Ishikawa (cell line): ENCODE measurements at regions not wholly inside any gene's neighbourhood (a gene's known extent, or its start where the extent isn't known, plus 50 kb on each side); places are given as distances from the start of the nearest gene placed in this dataset.

ENCODE experiments used
- CEBPB ChIP-seq: IDR thresholded peaks from 2 replicates; pipeline ENCODE4 v1.6.1; 2012
- CREB1 ChIP-seq: IDR thresholded peaks from 2 replicates; pipeline ENCODE4 v1.6.1; 2012; ENCODE audit warnings: low read depth
- EGR1 ChIP-seq: IDR thresholded peaks from 2 replicates; pipeline ENCODE4 v1.6.1; 2012
- EP300 ChIP-seq: IDR thresholded peaks from 2 replicates; pipeline ENCODE4 v1.6.1; 2012; ENCODE audit warnings: borderline replicate concordance
- FOXM1 ChIP-seq: IDR thresholded peaks from 2 replicates; pipeline ENCODE4 v1.6.1; 2012; ENCODE audit warnings: low read depth, borderline replicate concordance
- MAX ChIP-seq: IDR thresholded peaks from 2 replicates; pipeline ENCODE4 v1.6.1; 2012
- RAD21 ChIP-seq: IDR thresholded peaks from 2 replicates; pipeline ENCODE4 v1.6.1; 2012; ENCODE audit warnings: low read depth
- TAF1 ChIP-seq: IDR thresholded peaks from 2 replicates; pipeline ENCODE4 v1.6.1; 2012; ENCODE audit warnings: low read depth, mild to moderate bottlenecking
- TEAD4 ChIP-seq: IDR thresholded peaks from 2 replicates; pipeline ENCODE4 v1.6.1; 2012
- USF1 ChIP-seq: IDR thresholded peaks from 2 replicates; pipeline ENCODE4 v1.6.1; 2012
- YY1 ChIP-seq: IDR thresholded peaks from 2 replicates; pipeline ENCODE4 v1.6.1; 2012; ENCODE audit warnings: low read depth

GRCh38 chr13:84684048-84684662, 801.9 kb upstream of the SLITRK1 start:
- TF ChIP-seq MAX (no peak), CEBPB (no peak), YY1 (no peak), FOXM1 (no peak), CREB1 (no peak), TEAD4 (no peak), TAF1 (no peak), RAD21 (no peak), EGR1 (no peak), USF1 (no peak), EP300 (no peak)
